ENCODE measurements at regions not wholly inside any gene's neighbourhood (a gene's known extent, or its start where the extent isn't known, plus 50 kb on each side); places are given as distances from the start of the nearest gene placed in this dataset.

DNA sequence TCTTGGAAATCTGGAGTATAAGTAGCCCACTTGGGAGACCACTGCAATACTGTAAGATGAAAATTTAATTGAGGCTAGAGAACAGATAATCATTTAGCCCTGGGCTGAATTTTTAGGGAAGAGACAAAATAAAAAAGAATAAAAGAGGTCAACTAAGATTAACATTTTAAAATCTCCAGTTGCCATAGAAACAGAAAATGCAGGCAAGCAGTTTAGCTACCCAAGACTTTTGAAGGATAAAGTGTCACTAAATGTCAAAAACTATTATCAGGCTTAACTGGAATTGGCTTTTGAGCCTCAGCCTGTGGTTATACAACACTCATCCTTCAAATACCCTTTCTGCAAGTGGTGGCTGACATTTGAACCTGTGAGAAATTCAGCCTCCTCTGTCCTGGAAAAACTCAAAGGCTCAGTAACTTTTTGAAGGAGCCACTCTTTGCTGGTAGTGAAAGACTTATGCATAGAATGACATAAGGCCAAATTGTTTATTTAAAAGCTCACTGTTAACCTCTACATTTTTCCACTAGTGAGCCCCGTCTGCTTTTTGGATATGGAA lies 220.7 kb upstream of the KCNJ16 start:
- DNase-seq, result no peak

DNA sequence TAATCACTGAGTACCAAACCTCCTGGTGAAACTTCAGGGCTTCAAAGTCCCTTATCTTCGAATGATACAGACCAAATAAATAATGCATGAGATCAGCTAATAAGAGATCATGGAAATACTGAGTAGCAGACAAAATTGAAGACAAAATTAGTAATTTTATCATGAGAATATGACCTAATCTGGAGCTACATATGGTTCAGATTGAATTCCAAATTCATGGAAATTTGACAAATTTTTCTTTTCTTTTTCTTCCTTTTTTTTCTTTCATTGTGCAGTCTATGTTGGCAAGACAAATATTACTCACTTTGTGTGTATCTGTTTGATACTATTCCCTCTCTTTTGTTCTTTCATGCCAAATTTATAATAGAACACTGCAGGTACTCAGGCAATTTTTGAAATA lies 218.1 kb upstream of the KCNJ16 start:
- DNase-seq, result no peak

DNA sequence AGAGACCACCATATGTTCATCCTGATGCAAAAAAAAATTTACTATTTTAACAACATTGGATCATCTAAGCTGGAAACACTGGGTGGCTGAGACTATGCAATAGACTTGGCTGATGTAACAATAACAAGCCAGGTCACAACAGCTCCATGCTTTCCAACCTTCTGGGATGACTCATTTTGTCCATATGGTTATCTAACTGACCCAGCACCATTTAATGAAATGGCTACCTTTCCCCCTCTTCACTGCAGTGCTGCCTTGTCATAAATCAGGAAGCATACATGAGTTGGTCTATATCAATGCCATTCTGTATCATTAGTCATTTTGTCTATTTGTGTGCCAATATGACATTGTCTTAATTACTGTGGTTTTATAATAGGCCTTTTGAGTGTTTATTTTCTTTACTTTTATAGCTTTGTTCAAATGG lies 217.6 kb upstream of the KCNJ16 start:
- peak; percentile 81 for DNase-seq

DNA sequence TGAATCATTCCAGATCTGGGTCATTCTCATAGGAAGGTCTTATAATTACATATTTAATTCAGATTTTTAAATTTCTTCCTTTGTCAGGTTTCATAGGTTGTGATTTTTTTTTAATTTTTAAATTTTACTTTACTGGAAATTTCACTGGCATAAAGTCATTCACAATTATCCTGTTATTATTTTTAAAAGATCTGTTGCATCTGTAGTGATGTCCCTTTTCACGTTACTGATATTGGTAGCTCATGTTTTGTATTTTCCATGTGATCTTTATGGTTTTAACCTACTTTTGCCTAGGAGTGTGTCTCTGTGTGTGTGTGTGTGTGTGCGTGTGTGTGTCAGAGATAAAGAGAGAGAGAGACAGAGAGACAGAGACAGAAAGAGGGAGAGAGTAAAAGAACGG lies 216.6 kb upstream of the KCNJ16 start:
- peak; percentile 19 for DNase-seq

DNA sequence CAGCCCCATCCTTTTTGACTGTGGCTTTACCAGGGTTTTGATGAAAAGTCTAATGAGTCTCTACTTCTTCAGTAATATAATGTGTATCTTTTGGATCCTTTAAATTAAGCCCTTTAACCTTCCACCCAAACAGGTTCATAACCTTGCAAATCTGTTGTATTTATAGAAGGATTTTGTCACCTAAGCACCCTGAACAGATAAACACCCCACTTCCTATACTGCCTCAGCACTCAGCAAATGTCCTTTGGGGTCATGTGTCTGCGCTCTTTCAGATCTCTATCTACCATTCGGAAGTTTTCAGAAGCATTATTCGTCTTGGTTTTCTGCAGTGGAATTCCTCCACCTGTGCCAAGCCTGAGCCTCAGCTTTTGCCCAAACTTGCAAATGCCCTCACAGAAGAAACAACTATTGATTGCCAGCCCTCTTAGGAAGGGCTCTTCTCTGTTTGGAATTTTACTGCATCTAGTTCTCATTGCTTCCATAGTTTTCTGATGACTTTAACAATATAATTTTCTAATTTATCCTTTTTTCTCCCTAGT lies 214.8 kb upstream of the KCNJ16 start:
- DNase-seq, result no peak

DNA sequence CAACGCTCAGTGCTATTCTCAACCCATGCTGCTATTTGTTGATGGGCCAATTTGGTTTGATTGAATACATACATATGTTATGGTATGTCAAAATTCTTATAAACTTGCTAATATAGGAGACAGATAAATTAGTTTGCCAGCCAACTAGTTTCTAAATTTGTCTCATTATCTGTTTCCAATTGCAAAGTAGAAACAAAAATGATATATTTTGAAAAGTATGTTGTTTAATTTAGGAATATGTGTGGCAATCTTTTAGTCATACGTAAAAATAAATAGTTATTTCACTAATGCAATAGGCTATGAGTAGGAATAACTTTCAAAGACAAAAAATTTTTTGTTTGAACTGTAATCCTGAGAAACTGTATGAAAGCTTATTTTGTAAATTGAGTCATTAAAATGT lies 210.6 kb upstream of the KCNJ16 start:
- DNase-seq, result no peak

DNA sequence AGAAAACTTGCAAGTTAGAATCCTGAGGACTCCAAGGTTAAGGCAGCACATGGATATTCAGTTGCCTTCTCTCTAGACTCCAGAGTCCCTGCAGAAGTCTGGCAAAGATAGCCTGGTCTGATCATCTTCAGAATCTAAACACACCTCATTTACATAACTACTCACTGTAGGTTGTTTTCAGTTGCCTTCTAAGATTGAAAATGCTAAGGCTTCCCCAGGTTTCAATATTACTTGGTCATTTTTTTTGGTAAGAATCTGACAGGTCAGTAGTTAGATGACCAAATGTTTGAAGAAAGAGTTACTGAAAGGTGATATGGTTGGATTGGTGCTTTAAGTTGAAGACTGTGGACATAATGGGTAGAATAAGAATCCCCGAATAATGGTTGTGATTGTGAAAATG lies 205.4 kb upstream of the KCNJ16 start:
- DNase-seq, result no peak

DNA sequence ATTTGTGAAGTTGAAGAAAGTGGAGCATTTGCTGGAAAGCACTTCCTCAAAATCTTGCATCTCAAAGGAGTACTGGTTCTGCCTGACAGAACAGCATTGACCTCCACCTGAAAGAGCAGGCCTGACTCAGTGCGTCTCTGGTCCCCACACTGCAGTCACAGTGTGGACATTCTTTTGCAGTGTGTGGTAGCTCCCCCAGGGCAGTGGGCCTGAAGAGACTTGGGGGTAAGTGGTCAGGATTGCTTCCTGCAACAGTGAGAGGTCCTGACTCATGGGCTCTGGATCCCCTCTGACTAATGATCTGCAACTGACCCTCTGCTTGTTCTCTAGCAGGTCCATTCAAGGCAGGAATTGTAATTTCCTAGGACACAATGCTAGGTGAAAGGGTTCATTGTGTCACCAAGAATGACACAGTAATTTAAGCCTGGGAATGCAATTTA lies 204.9 kb upstream of the KCNJ16 start:
- DNase-seq, result peak; percentile 90

DNA sequence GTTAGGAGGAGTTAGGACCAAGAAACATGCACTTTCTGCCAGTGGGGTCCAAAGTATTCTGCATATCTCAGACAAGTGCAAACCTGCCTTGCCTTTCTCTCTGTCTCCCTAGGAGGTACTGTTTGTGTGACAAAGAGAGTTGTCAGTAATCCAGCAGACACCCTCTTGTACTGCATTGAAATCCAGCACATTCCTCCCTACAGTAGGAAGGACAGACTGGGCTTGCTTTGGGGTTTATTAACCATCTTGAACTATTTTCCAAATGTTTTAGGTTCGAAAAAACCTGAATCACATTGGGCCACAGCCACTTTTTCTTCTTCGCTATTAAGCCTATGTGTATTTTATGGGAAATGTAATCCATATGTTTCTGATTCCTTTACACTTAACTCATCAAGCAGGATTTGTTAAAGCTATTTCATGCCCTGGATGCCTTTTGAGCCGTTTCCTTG lies 204.2 kb upstream of the KCNJ16 start:
- no peak for DNase-seq

DNA sequence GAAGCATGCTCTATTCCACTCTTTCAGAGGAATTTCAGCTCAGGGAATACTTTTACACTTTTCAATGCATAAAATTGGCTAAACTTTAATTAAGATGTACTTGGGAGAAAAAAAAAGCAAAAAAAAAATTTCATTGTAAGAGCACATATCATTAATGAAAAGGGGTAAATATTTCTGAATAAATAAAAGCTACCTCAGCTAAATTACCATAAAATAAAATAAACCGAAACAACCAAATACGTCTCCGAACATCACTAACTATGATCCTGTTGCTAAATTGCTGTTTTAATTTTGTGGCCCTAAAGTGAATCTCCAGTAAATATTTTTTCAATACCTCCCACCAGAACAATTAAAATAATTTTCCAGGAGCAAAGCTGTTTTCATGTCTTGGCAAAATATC lies 203.7 kb upstream of the KCNJ16 start:
- no peak for DNase-seq

DNA sequence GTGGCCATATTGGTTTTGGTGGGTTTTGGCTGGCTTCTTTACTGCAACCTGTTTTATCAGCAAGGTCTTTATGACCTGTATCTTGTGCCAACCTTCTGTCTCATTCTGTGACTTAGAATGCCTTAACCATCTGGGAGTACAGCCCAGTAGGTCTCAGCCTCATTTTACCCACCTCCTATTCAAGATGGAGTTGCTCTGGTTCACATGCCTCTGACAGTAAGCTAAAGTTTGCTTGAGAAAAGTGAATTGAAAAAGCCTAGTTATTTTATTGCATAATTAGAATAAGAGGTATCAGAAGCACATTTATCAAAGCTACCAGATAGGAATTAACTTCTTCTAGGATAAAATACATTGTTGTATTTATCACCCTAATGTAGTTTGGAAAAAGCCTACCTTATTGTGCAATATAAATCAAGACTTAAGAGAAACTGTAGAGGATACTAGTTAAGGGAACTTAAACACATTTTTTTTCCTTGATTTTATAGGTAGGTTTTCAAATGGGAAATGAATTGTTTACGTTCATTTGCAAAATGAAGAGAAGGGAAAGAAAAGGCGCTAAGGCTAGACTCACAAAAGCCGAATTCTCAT lies 202.3 kb upstream of the KCNJ16 start:
- DNase-seq, result no peak

DNA sequence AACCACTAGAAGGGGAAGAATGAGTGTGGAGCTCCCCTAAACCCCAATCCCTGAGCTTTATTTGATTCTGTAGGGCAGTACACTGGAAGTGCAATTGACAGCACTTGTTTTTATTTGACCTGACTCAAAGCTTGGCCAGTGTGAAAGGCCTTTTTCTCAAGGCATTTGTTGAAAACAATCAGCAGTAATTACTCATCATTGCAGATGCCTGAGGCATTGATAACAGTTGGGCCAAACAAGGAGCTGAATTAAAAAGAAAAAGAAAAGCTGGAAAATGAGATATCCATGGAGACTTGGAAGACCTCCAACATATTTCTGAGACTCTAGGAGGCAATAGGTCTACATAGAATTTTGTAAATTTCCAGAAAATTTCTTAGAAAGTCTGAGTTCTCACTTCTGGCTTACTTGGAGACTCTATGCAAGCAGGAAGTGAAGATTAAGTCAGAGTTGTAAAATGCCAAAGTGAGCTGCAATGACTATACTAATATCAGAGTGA lies 200.8 kb upstream of the KCNJ16 start:
- DNase-seq, result peak; percentile 91

DNA sequence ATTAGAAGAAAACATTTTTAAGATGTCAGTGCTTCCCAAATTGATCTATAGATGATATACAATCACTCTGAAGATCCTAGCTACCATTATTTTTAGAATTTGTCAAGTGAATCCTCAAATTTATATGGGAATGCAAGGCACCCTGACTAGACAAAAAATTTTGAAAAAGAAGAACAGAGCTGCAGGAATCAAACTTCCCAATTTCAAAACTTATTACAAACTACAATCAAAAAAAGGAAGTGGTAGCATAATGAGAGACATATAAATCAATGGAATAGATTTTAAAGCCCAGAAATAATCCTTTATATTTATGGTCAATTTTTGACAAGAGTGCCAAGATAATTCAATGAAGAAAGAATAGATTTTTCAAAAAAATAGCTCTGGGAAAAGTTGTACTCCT lies 198.3 kb upstream of the KCNJ16 start:
- DNase-seq, result no peak

DNA sequence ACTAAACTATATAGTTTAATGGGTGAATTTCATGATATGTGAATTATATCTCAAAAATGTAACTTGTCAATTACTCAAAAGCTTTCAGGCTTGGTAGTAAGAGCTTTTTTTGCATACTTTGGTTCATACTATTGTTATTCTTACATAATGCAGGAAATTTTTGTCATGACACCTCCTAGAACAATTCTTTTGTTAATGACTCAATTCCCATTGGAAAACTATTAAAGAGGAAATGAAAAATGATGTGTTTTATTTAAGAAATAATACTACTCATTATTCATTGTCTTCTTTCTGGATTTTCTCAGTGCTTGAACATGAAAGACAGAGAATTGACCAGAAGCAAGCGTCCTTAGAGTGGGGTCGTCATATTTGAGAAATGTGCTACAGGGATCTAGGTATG lies 196.4 kb upstream of the KCNJ16 start:
- DNase-seq, result peak; percentile 76

DNA sequence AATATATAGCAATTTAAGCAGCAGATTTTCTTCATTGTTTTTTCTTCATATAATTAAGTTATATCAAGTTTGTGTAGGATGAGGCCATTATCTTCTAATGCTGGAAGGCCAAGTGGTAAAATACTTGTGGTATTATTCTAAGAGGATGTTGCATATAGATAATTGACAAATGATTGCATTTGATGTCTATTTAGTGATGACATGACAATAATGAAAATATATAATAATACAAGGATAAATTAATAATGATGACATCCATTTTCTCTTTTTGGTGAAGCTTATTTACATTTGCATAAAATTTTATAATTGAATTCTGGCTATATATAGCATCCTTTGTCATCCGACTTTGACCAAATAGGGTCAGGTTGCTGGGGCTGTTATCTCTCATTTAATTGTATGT lies 195.4 kb upstream of the KCNJ16 start:
- DNase-seq, result no peak

DNA sequence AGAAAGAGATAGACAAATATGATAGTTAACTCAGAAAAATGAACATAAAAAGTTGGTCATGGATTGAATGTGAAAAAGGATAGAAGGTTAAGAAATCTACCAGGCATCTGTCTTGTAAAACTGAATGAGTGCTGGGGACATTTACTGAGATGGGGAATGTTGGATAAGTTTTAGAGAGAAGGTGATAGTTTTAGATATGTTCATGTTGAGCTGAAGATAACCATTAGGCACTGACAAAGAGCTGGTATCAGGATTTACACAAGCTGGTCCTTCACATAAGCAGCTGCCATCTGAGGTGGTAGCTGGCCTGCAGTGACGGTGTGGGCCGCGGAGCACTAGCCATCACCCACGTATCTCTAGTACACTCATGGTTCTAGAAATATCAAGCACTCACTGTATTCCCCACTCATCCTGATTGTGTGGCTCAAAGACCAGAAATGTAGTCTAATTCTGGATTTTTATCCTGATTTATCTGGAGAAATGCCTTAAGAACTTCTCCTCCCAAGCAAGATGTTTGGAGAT lies 194.4 kb upstream of the KCNJ16 start:
- no peak for DNase-seq

DNA sequence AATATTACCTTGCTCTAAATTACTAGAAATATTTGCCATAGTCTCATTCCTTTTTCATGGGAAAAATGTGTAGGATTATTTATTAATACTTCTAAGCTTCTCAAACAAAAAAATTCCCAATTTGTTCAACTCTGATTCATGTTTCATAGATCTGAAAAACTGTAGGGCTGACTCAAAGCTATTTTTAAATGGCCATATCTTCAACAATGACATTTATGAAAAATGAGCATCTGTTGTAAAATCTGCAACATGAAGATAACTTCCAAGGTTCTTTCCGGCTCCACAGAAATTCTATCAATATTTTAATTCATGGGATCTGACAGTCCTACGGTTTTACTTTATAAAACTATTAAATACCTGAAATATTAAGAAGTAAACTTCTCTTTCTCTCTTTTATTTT lies 192.7 kb upstream of the KCNJ16 start:
- DNase-seq, result no peak

DNA sequence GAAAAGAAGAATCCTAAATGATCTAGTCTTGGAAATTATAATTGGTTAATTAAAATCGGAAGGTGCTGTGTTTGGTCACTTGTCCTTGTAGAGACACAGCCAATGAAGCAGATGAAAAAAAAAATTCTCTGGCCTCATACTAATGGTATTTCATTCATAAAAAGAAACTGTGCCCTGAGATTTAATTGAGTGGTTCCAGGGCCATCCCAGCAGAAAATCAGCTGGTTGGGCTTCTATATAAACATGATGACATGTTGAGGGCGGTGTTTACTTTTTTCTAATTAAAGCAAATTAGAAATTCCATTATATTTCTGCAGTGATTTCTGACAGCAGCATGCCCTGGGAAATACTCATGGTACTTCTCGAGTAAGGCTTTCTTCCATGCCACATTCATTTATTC lies 191.9 kb upstream of the KCNJ16 start:
- DNase-seq, result no peak

DNA sequence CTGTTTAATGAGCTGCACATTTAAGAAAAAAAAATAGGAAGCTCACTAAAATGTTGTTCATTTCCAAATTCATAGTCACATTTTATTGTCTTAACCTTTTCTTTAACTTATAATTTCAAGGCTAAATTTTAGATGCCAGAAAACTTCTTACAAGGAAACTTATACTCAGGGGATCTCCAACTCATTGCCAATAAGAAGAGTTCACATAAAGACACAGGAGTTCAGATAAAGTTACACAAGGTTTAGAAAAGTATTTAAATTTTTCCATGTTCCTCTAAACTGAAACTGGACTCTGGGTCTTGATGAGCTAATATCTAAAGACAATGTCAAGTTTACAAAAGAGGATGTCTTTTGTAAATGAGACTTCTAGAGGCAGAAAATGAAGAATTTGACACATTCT lies 190.7 kb upstream of the KCNJ16 start:
- DNase-seq, result peak; percentile 7

DNA sequence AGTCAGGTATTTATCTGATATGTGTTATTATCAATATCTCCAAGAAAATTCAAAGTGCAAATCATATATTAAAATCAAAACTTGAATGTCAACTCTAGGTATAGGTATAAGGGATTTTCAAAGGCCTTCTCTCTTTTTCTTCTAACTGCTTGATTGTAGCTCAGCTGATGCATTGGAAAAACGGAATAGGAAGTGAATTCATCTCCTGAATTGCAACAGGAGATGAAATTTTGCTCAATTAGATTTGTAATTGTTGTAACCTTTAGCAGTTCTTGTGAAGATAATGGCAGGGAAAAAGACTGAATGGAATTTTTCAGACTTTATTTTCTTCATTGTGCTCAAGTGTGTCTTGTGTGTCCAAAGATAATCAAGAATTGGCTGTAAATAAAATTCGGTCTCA lies 190.2 kb upstream of the KCNJ16 start:
- peak; percentile 56 for DNase-seq

DNA sequence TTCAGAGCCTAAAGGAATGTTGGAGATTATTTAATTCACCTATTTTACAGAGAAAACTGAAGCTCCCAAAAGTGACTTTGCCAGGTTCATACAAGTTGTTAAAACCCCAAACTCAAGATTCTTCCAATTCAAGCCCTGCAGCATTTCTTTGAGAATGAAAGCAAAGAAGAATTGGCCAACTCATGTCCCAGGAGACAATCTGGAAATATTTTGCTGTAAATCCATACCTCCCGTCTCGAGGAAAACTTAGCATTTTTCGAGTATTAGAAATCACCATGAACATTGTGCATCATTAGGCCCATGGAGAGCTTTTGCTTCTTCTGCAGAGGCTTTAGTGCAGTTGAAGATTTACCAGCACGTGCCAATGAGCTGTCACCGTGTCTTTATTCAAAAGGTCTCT lies 176.4 kb upstream of the KCNJ16 start:
- DNase-seq, result no peak

DNA sequence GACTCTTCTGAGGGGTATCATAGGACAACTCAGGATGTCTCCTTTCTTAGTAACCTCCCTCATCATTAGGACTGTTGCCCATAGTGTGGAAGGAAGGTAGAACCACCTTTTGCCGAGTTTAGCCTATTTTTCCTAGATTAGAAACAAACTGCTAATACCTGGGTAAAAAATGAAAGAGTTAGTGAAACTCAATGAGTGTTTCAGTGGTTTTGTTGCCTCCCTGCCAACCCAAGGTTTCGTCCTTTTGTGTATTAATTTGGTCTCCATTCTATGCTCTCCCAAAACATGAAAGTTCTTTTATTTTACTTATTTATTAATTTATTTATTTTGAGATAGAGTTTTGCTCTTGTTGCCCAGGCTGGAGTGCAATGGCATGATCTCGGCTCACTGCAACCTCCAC lies 174.9 kb upstream of the KCNJ16 start:
- no peak for DNase-seq

DNA sequence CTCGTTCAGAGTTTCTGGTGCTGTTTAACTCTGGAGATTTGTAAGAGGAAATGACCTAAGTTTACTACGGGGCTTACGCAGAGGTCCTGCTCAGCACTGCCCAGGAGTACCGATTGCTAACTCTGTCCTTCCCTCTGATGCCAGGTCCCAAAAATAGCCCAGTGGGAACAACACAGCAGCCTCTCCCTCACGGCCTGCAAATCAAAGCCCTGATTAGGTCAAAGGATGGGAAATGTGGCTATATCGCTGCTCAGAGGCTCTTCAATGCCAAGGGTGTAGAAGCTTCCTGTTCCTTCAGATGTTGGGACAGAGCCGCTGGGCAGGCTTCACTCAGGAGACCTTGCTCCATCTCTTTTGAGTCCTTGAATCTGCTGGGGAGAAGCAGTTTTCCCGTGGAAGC lies 174.2 kb upstream of the KCNJ16 start:
- DNase-seq, result peak; percentile 42

DNA sequence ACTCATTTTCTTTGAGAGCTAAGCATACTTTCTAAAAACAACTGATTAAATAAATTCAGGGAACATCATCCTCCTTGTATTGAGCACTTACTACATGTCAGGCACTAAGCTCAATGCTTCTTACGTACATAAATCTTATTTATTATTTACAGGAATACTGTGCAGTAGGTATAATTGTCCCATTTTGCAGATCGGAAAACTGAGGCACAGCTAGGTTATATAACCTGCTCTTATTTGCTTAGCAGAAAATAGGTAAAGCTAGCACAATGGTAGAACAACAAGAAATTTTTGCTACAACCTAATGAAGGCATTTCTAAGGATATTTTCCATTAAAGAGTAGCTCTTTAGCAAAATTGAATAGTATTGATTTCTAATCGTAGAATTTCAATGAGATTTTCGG lies 168.7 kb upstream of the KCNJ16 start:
- DNase-seq, result no peak

All from dermis blood vessel endothelial cell (primary cell).